ENCODE measurements at regions not wholly inside any gene's neighbourhood (a gene's known extent, or its start where the extent isn't known, plus 50 kb on each side); places are given as distances from the start of the nearest gene placed in this dataset.
"Not testable (repeated sequence)": the region's sequence is repeated elsewhere in the genome, so short reads cannot be mapped to it uniquely, and the experiment has no call there.

GRCh38 chr6:169370054-169370453 lies 116.4 kb upstream of the THBS2 start:
- DNase-seq: peak in 1 of 2 experiments; percentile 2

GRCh38 chr6:169368200-169368599 lies 114.6 kb upstream of the THBS2 start:
- no peak for DNase-seq
- TF ChIP-seq GATA1 (IDR thresholded peaks at IDR 0.05; ENCODE audit: low read depth, low read length): no peak
- TF ChIP-seq POLR2A (IDR thresholded peaks at IDR 0.05; ENCODE audit: low read length): no peak

More at GRCh38 chr6:169370054-169370453, 116.4 kb upstream of the THBS2 start:
- TF ChIP-seq POLR2A (IDR thresholded peaks at IDR 0.05; ENCODE audit: low read length): no peak
- no peak for TF ChIP-seq GATA1 (IDR thresholded peaks at IDR 0.05; ENCODE audit: low read depth, low read length)

GRCh38 chr6:169367507-169367906 lies 113.9 kb upstream of the THBS2 start:
- no peak for DNase-seq
- TF ChIP-seq GATA1 (IDR thresholded peaks at IDR 0.05; ENCODE audit: low read depth, low read length) (no peak), POLR2A (IDR thresholded peaks at IDR 0.05; ENCODE audit: low read length) (no peak)

DNA sequence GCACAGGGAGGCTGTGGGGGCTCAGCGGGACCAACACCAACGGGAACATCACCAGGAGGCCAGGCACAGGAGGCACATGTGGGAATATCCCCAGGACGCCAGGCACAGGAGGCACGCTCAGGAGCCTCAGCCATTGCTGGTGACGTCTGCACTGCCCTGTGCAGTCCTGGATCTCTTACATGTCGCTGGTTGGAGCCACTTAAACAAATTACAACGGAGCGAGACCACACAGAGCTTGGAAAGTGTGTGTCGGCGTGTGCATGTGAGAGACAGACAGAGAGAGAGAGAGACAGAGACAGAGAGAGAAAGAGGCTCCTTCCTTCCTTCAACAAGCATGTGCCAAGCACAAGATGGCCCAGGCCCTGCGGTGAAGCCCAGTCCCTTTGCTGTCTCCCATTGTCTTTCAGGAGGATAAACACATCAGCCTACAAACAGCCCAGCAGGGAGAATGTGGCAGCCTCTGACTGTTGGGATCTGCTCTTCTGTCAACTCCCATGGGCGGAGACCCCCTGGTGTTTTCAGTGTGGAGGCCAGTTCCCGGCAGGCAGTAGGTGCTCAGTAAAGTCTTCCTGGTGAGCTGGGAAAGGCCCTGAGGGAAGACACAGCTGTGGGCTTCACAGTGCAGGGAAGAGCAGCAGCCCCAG lies 112.7 kb upstream of the THBS2 start:
- TF ChIP-seq POLR2A (IDR thresholded peaks at IDR 0.05; ENCODE audit: low read length) (no peak), GATA1 (IDR thresholded peaks at IDR 0.05; ENCODE audit: low read depth, low read length) (no peak)
- DNase-seq: no peak

DNA sequence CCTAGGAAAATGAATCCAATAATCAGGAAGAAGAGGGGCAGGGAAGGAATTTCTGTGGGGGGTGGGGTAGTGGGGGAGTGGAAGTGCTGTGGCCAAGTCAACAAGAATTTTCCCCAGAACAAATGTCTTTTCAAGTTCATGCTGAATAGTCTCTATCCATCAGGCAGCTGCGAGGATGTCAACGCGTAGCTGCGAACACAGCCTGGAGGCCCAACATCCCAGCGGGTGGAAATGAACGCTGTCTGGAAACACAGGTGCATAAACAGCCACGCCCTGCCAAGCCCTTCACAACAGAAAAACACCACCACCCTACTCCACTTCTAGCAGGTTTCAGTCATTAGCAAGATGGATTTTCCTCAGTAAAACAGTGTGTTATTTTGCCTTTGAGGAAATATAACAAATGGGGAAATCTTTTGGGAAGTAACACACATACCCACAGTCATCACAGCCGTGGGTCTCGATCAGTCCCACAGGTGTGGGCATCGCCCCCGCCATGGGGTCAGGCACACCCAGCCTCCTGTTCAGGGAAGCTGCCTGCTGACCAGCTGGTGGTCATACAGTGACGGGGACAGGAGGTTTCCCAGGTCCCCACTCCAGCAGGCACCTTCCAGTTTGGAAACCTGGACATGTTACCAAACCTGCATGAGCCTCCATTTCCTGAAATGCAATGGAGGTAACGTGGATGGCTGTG lies 112.1 kb upstream of the THBS2 start:
- no peak for TF ChIP-seq GATA1 (IDR thresholded peaks at IDR 0.05; ENCODE audit: low read depth, low read length)
- DNase-seq: no peak

- DNase-seq: no peak
- TF ChIP-seq GATA1 (IDR thresholded peaks at IDR 0.05; ENCODE audit: low read depth, low read length) (no peak), POLR2A (IDR thresholded peaks at IDR 0.05; ENCODE audit: low read length) (no peak)
Observed at GRCh38 chr6:169363590-169363989, 109.9 kb upstream of the THBS2 start.

DNA sequence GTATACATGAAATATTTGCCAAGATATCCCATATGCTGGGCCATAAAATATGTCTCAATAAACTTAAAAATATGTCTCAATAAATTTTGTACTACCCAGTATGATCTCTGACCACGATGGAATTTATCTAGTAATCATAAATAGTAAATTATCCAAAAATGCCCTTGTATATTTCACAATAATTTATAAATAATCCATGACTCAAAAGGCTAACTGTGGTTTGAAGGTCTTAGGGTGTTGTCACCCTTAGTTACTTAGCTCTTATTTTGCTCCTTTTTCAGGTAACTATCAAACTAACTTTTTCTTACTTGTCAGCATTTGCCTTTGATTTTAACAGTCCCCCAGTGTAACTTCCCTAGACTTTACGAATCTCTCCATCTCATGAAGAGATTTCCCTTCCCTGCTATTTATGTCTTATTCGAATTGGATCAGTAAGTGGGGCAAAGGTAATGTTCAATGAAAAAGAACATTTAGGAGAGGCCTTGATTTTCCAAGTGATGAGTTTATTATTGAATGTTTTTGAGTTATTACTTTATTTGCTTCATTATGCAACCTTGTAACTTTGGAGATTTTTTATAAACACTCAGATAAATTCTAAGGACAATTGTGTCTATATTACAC lies 109.0 kb upstream of the THBS2 start:
- DNase-seq: no peak
- TF ChIP-seq POLR2A (IDR thresholded peaks at IDR 0.05; ENCODE audit: low read length) (no peak), GATA1 (IDR thresholded peaks at IDR 0.05; ENCODE audit: low read depth, low read length) (no peak)

DNA sequence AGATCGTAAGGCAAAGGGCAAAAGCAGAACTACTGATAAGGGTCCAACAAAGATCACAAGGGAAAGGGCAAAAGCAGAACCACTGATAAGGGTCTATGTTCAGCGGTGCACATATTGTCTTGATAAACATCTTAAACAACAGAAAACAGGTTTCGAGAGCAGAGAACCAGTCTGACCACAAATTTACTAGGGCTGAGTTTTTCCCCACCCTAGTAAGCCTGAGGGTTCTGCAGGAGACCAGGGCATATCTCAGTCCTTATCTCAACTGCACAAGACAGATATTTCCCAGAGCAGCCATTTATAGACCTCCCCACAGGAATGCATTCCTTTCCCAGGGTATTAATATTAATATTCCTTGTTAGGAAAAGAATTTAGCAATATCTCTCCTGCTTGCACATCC lies 101.4 kb upstream of the THBS2 start:
- DNase-seq: not testable (repeated sequence)

GRCh38 chr6:169345146-169345545 lies 91.5 kb upstream of the THBS2 start:
- TF ChIP-seq GATA1 (IDR thresholded peaks at IDR 0.05; ENCODE audit: low read depth, low read length): no peak
- no peak for TF ChIP-seq POLR2A (IDR thresholded peaks at IDR 0.05; ENCODE audit: low read length)
- DNase-seq: no peak

- DNase-seq: no peak
- TF ChIP-seq POLR2A (IDR thresholded peaks at IDR 0.05; ENCODE audit: low read length): no peak
- no peak for TF ChIP-seq GATA1 (IDR thresholded peaks at IDR 0.05; ENCODE audit: low read depth, low read length)
Observed at GRCh38 chr6:169344750-169345065, 91.1 kb upstream of the THBS2 start.

- no peak for TF ChIP-seq POLR2A (IDR thresholded peaks at IDR 0.05; ENCODE audit: low read length)
- no peak for TF ChIP-seq GATA1 (IDR thresholded peaks at IDR 0.05; ENCODE audit: low read depth, low read length)
- DNase-seq: no peak
Observed at GRCh38 chr6:169343886-169344749, 90.5 kb upstream of the THBS2 start.

DNA sequence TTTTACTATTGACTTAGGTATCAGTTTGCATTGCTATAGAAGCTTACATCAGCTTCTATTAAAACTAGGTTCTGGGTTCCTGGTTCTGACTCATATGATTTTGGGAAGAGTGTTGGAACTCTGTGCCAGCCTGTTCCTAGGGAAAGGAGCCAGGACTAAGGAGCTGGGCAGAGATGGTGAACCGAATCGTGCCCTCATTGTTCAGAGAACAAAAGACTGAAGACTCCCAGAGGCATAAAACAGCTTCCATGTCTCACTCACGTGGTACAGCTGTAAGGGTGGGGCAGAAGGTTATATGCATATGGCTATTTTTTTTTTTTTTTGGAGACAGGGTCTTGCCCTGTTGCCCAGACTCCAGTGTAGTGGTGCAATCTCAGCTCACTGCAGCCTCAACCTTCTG lies 89.1 kb upstream of the THBS2 start:
- TF ChIP-seq POLR2A (IDR thresholded peaks at IDR 0.05; ENCODE audit: low read length) (no peak), GATA1 (IDR thresholded peaks at IDR 0.05; ENCODE audit: low read depth, low read length) (no peak)
- no peak for DNase-seq

GRCh38 chr6:169341706-169342105 lies 88.1 kb upstream of the THBS2 start:
- no peak for DNase-seq
- TF ChIP-seq POLR2A (IDR thresholded peaks at IDR 0.05; ENCODE audit: low read length): no peak
- TF ChIP-seq GATA1 (IDR thresholded peaks at IDR 0.05; ENCODE audit: low read depth, low read length): no peak

- no peak for DNase-seq
- TF ChIP-seq GATA1 (IDR thresholded peaks at IDR 0.05; ENCODE audit: low read depth, low read length) (no peak), POLR2A (IDR thresholded peaks at IDR 0.05; ENCODE audit: low read length) (no peak)
Observed at GRCh38 chr6:169341065-169341464, 87.4 kb upstream of the THBS2 start.
